Activated CD8-positive, alpha-beta T cell treated with anti-CD3 and anti-CD28 coated beads for 36 hours (primary cell): ENCODE measurements at regions not wholly inside any gene's neighbourhood (a gene's known extent, or its start where the extent isn't known, plus 50 kb on each side); places are given as distances from the start of the nearest gene placed in this dataset.

Source experiments
- ATAC-seq: fragments of 200-7000 bp; cut with Tn5 transposase; one replicate; pipeline ENCODE4 v1.10.0; 2021; ENCODE audit warnings: mild to moderate bottlenecking, moderate library complexity
- CTCF ChIA-PET: fragments of 350-600 bp; sonication (Branson Sonifier 250); formaldehyde crosslinking; loops from one replicate; lab custom pipeline; 2021; ENCODE audit warnings: antibody characterized with exemption; lab: Charles Lee
- POLR2A ChIA-PET: fragments of 350-600 bp; sonication (Branson Sonifier 250); formaldehyde crosslinking; loops from one replicate; lab custom pipeline; 2021; ENCODE audit warnings: antibody characterized with exemption; lab: Charles Lee
- DNase-seq: peaks from one replicate; pipeline ENCODE4 v3.0.0-alpha.2; 2020
- H3K27ac Mint-ChIP-seq: one replicate; pipeline ENCODE4 v1.8.0; 2021; ENCODE audit warnings: mild to moderate bottlenecking, mixed read lengths
- H3K27me3 Mint-ChIP-seq: one replicate; pipeline ENCODE4 v1.8.0; 2021; ENCODE audit warnings: mixed read lengths
- H3K36me3 Mint-ChIP-seq: one replicate; pipeline ENCODE4 v1.8.0; 2021; ENCODE audit warnings: low read depth, mixed read lengths
- H3K4me1 Mint-ChIP-seq: one replicate; pipeline ENCODE4 v1.8.0; 2021; ENCODE audit warnings: low read depth, mixed read lengths
- H3K4me3 Mint-ChIP-seq: one replicate; pipeline ENCODE4 v1.8.0; 2021; ENCODE audit warnings: mild to moderate bottlenecking, moderate library complexity, mixed read lengths
- H3K9me3 Mint-ChIP-seq: one replicate; pipeline ENCODE4 v1.8.0; 2021; ENCODE audit warnings: mixed read lengths
- CTCF ChIP-seq: fragments of 200-600 bp; IDR thresholded peaks from one replicate; pipeline ENCODE4 v1.8.0; 2022; ENCODE audit warnings: antibody characterized with exemption, mild to moderate bottlenecking
- intact Hi-C: fragments of 100-400 bp; cut with micrococcal nuclease; formaldehyde crosslinking; loops from one replicate; pipeline ENCODE4 v1.10.0; 2022

GRCh38 chr4:149175549-149175948 lies 640.1 kb downstream of the IQCM start:
- intact Hi-C loops: no loop called here
- ChIA-PET CTCF (no interaction called here), POLR2A (no interaction called here)
- no peak overlapping the region for H3K27ac Mint-ChIP-seq
- DNase-seq (no peak), ATAC-seq (no peak)
- H3K36me3 Mint-ChIP-seq: no peaks in the 10 kb centered on the region
- H3K4me1 Mint-ChIP-seq: no peaks in the 10 kb centered on the region
- no peak for TF ChIP-seq CTCF
- peaks cover 6% of the 10 kb centered on the region for H3K9me3 Mint-ChIP-seq
- H3K27me3 Mint-ChIP-seq: peaks cover 1% of the 10 kb centered on the region
- H3K4me3 Mint-ChIP-seq: no peak overlapping the region

- intact Hi-C loops: no loop called here
- Mint-ChIP-seq H3K4me1 (no peaks in the 10 kb centered on the region), H3K36me3 (no peaks in the 10 kb centered on the region), H3K27me3 (peaks cover 2% of the 10 kb centered on the region), H3K4me3 (no peak overlapping the region), H3K9me3 (peaks cover 2% of the 10 kb centered on the region), H3K27ac (no peak overlapping the region)
- TF ChIP-seq CTCF: no peak
- ChIA-PET POLR2A (no interaction called here), CTCF (no interaction called here)
- ATAC-seq (no peak), DNase-seq (no peak)
Measured at GRCh38 chr4:149173241-149174013, 642.2 kb downstream of the IQCM start.

GRCh38 chr4:149168645-149169044 lies 647.0 kb downstream of the IQCM start:
- TF ChIP-seq CTCF: no peak
- intact Hi-C loops: no loop called here
- no peak overlapping the region for H3K4me3 Mint-ChIP-seq
- H3K27ac Mint-ChIP-seq: no peak overlapping the region
- ChIA-PET CTCF (no interaction called here), POLR2A (no interaction called here)
- no peak for DNase-seq
- no peaks in the 10 kb centered on the region for H3K36me3 Mint-ChIP-seq
- H3K27me3 Mint-ChIP-seq: peaks cover 4% of the 10 kb centered on the region
- no peaks in the 10 kb centered on the region for H3K9me3 Mint-ChIP-seq
- no peak for ATAC-seq
- no peaks in the 10 kb centered on the region for H3K4me1 Mint-ChIP-seq

- H3K9me3 Mint-ChIP-seq: no peaks in the 10 kb centered on the region
- no peaks in the 10 kb centered on the region for H3K36me3 Mint-ChIP-seq
- POLR2A ChIA-PET: interaction anchor here (0.8 kb wide), 1 partner anchor 61 kb away, joined by 3 read pairs; no protein-coding TSS in a partner anchor
- H3K27me3 Mint-ChIP-seq: peaks cover 4% of the 10 kb centered on the region
- no peak for DNase-seq
- no peak for TF ChIP-seq CTCF
- H3K4me1 Mint-ChIP-seq: no peaks in the 10 kb centered on the region
- H3K27ac Mint-ChIP-seq: no peak overlapping the region
- ATAC-seq: no peak
- H3K4me3 Mint-ChIP-seq: no peak overlapping the region
- CTCF ChIA-PET: no interaction called here
- intact Hi-C loops: no loop called here
Measured at GRCh38 chr4:149166876-149167275, 648.8 kb downstream of the IQCM start.

- TF ChIP-seq CTCF: no peak
- no peak overlapping the region for H3K4me3 Mint-ChIP-seq
- peaks cover 4% of the 10 kb centered on the region for H3K27me3 Mint-ChIP-seq
- DNase-seq (no peak), ATAC-seq (no peak)
- H3K27ac Mint-ChIP-seq: no peak overlapping the region
- no peaks in the 10 kb centered on the region for H3K36me3 Mint-ChIP-seq
- no peaks in the 10 kb centered on the region for H3K4me1 Mint-ChIP-seq
- ChIA-PET CTCF (no interaction called here), POLR2A (interaction anchor here (0.8 kb wide), 1 partner anchor 61 kb away, joined by 3 read pairs; no protein-coding TSS in a partner anchor)
- intact Hi-C loops: no loop called here
- no peaks in the 10 kb centered on the region for H3K9me3 Mint-ChIP-seq
Measured at GRCh38 chr4:149166365-149166764, 649.3 kb downstream of the IQCM start.
